ENCODE measurements at regions not wholly inside any gene's neighbourhood (a gene's known extent, or its start where the extent isn't known, plus 50 kb on each side); places are given as distances from the start of the nearest gene placed in this dataset.

GRCh38 chr12:30501718-30502117 lies 194.0 kb downstream of the IPO8 start:
- H3K4me1 ChIP-seq (ENCODE audit: control insufficient read depth, insufficient read depth, low read length) = no peaks in the 10 kb centered on the region
- no peaks in the 10 kb centered on the region for H3K27me3 ChIP-seq (ENCODE audit: control insufficient read depth, insufficient read depth, low read length)
- no peaks in the 10 kb centered on the region for H3K9me3 ChIP-seq (ENCODE audit: control insufficient read depth, low read length)
- H3K36me3 ChIP-seq (ENCODE audit: control insufficient read depth, insufficient read depth, low read length) = no peaks in the 10 kb centered on the region
- H3K9ac ChIP-seq (ENCODE audit: low read length) = no peak overlapping the region
- no peak overlapping the region for H3K4me3 ChIP-seq (ENCODE audit: low read length)

- no peak overlapping the region for H3K9ac ChIP-seq (ENCODE audit: low read length)
- H3K4me1 ChIP-seq (ENCODE audit: control insufficient read depth, insufficient read depth, low read length) = no peaks in the 10 kb centered on the region
- H3K36me3 ChIP-seq (ENCODE audit: control insufficient read depth, insufficient read depth, low read length) = no peaks in the 10 kb centered on the region
- H3K9me3 ChIP-seq (ENCODE audit: control insufficient read depth, low read length) = no peaks in the 10 kb centered on the region
- H3K27me3 ChIP-seq (ENCODE audit: control insufficient read depth, insufficient read depth, low read length) = no peaks in the 10 kb centered on the region
- no peak overlapping the region for H3K4me3 ChIP-seq (ENCODE audit: low read length)
Measured at GRCh38 chr12:30500532-30500931, 195.1 kb downstream of the IPO8 start.

GRCh38 chr12:30485230-30485890 lies 210.3 kb downstream of the IPO8 start:
- no peaks in the 10 kb centered on the region for H3K27me3 ChIP-seq (ENCODE audit: control insufficient read depth, insufficient read depth, low read length)
- no peak overlapping the region for H3K4me3 ChIP-seq (ENCODE audit: low read length)

GRCh38 chr12:30484658-30485057 lies 211.0 kb downstream of the IPO8 start:
- H3K9ac ChIP-seq (ENCODE audit: low read length) = no peak overlapping the region
- no peaks in the 10 kb centered on the region for H3K4me1 ChIP-seq (ENCODE audit: control insufficient read depth, insufficient read depth, low read length)
- H3K4me3 ChIP-seq (ENCODE audit: low read length) = no peak overlapping the region
- H3K36me3 ChIP-seq (ENCODE audit: control insufficient read depth, insufficient read depth, low read length) = no peaks in the 10 kb centered on the region
- H3K27me3 ChIP-seq (ENCODE audit: control insufficient read depth, insufficient read depth, low read length) = no peaks in the 10 kb centered on the region
- H3K9me3 ChIP-seq (ENCODE audit: control insufficient read depth, low read length) = no peaks in the 10 kb centered on the region

More at GRCh38 chr12:30485230-30485890, 210.3 kb downstream of the IPO8 start:
- H3K9ac ChIP-seq (ENCODE audit: low read length) = no peak overlapping the region
- no peaks in the 10 kb centered on the region for H3K9me3 ChIP-seq (ENCODE audit: control insufficient read depth, low read length)
- H3K36me3 ChIP-seq (ENCODE audit: control insufficient read depth, insufficient read depth, low read length) = no peaks in the 10 kb centered on the region
- H3K4me1 ChIP-seq (ENCODE audit: control insufficient read depth, insufficient read depth, low read length) = no peaks in the 10 kb centered on the region

GRCh38 chr12:30482650-30483049 lies 213.0 kb downstream of the IPO8 start:
- no peaks in the 10 kb centered on the region for H3K36me3 ChIP-seq (ENCODE audit: control insufficient read depth, insufficient read depth, low read length)
- H3K9me3 ChIP-seq (ENCODE audit: control insufficient read depth, low read length) = no peaks in the 10 kb centered on the region
- no peaks in the 10 kb centered on the region for H3K4me1 ChIP-seq (ENCODE audit: control insufficient read depth, insufficient read depth, low read length)
- no peaks in the 10 kb centered on the region for H3K27me3 ChIP-seq (ENCODE audit: control insufficient read depth, insufficient read depth, low read length)
- H3K4me3 ChIP-seq (ENCODE audit: low read length) = no peak overlapping the region
- H3K9ac ChIP-seq (ENCODE audit: low read length) = no peak overlapping the region

- Histone ChIP-seq H3K4me3 (ENCODE audit: low read length) (no peak overlapping the region), H3K36me3 (ENCODE audit: control insufficient read depth, insufficient read depth, low read length) (no peaks in the 10 kb centered on the region), H3K9ac (ENCODE audit: low read length) (no peak overlapping the region), H3K27me3 (ENCODE audit: control insufficient read depth, insufficient read depth, low read length) (no peaks in the 10 kb centered on the region), H3K9me3 (ENCODE audit: control insufficient read depth, low read length) (no peaks in the 10 kb centered on the region), H3K4me1 (ENCODE audit: control insufficient read depth, insufficient read depth, low read length) (no peaks in the 10 kb centered on the region)
Measured at GRCh38 chr12:30473274-30473673, 222.4 kb downstream of the IPO8 start.

GRCh38 chr12:30466093-30466585 lies 229.5 kb downstream of the IPO8 start:
- H3K4me1 ChIP-seq (ENCODE audit: control insufficient read depth, insufficient read depth, low read length) = no peaks in the 10 kb centered on the region
- no peaks in the 10 kb centered on the region for H3K27me3 ChIP-seq (ENCODE audit: control insufficient read depth, insufficient read depth, low read length)
- no peak overlapping the region for H3K9ac ChIP-seq (ENCODE audit: low read length)
- no peak overlapping the region for H3K4me3 ChIP-seq (ENCODE audit: low read length)
- H3K36me3 ChIP-seq (ENCODE audit: control insufficient read depth, insufficient read depth, low read length) = no peaks in the 10 kb centered on the region
- no peaks in the 10 kb centered on the region for H3K9me3 ChIP-seq (ENCODE audit: control insufficient read depth, low read length)

- Histone ChIP-seq H3K36me3 (ENCODE audit: control insufficient read depth, insufficient read depth, low read length) (no peaks in the 10 kb centered on the region), H3K27me3 (ENCODE audit: control insufficient read depth, insufficient read depth, low read length) (no peaks in the 10 kb centered on the region), H3K9ac (ENCODE audit: low read length) (no peak overlapping the region), H3K4me3 (ENCODE audit: low read length) (no peak overlapping the region), H3K9me3 (ENCODE audit: control insufficient read depth, low read length) (no peaks in the 10 kb centered on the region), H3K4me1 (ENCODE audit: control insufficient read depth, insufficient read depth, low read length) (no peaks in the 10 kb centered on the region)
Measured at GRCh38 chr12:30463636-30464035, 232.0 kb downstream of the IPO8 start.

- no peaks in the 10 kb centered on the region for H3K9me3 ChIP-seq (ENCODE audit: control insufficient read depth, low read length)
- H3K9ac ChIP-seq (ENCODE audit: low read length) = no peak overlapping the region
- no peaks in the 10 kb centered on the region for H3K27me3 ChIP-seq (ENCODE audit: control insufficient read depth, insufficient read depth, low read length)
- H3K4me1 ChIP-seq (ENCODE audit: control insufficient read depth, insufficient read depth, low read length) = no peaks in the 10 kb centered on the region
- no peak overlapping the region for H3K4me3 ChIP-seq (ENCODE audit: low read length)
- H3K36me3 ChIP-seq (ENCODE audit: control insufficient read depth, insufficient read depth, low read length) = no peaks in the 10 kb centered on the region
Measured at GRCh38 chr12:30462249-30462648, 233.4 kb downstream of the IPO8 start.

- H3K4me3 ChIP-seq (ENCODE audit: low read length) = no peak overlapping the region
- H3K27me3 ChIP-seq (ENCODE audit: control insufficient read depth, insufficient read depth, low read length) = no peaks in the 10 kb centered on the region
- no peaks in the 10 kb centered on the region for H3K9me3 ChIP-seq (ENCODE audit: control insufficient read depth, low read length)
- no peak overlapping the region for H3K9ac ChIP-seq (ENCODE audit: low read length)
- H3K4me1 ChIP-seq (ENCODE audit: control insufficient read depth, insufficient read depth, low read length) = no peaks in the 10 kb centered on the region
- no peaks in the 10 kb centered on the region for H3K36me3 ChIP-seq (ENCODE audit: control insufficient read depth, insufficient read depth, low read length)
Measured at GRCh38 chr12:30461026-30461615, 234.5 kb downstream of the IPO8 start.

GRCh38 chr12:30458453-30458852 lies 237.2 kb downstream of the IPO8 start:
- H3K4me3 ChIP-seq (ENCODE audit: low read length) = no peak overlapping the region
- no peaks in the 10 kb centered on the region for H3K4me1 ChIP-seq (ENCODE audit: control insufficient read depth, insufficient read depth, low read length)
- H3K27me3 ChIP-seq (ENCODE audit: control insufficient read depth, insufficient read depth, low read length) = no peaks in the 10 kb centered on the region
- H3K9ac ChIP-seq (ENCODE audit: low read length) = no peak overlapping the region
- no peaks in the 10 kb centered on the region for H3K9me3 ChIP-seq (ENCODE audit: control insufficient read depth, low read length)
- H3K36me3 ChIP-seq (ENCODE audit: control insufficient read depth, insufficient read depth, low read length) = no peaks in the 10 kb centered on the region

GRCh38 chr12:30457621-30458289 lies 237.9 kb downstream of the IPO8 start:
- Histone ChIP-seq H3K9ac (ENCODE audit: low read length) (no peak overlapping the region), H3K36me3 (ENCODE audit: control insufficient read depth, insufficient read depth, low read length) (no peaks in the 10 kb centered on the region), H3K27me3 (ENCODE audit: control insufficient read depth, insufficient read depth, low read length) (no peaks in the 10 kb centered on the region), H3K4me1 (ENCODE audit: control insufficient read depth, insufficient read depth, low read length) (no peaks in the 10 kb centered on the region), H3K4me3 (ENCODE audit: low read length) (no peak overlapping the region), H3K9me3 (ENCODE audit: control insufficient read depth, low read length) (no peaks in the 10 kb centered on the region)

All from mucosa of stomach (tissue), 1 donor.